ENCODE measurements at regions not wholly inside any gene's neighbourhood (a gene's known extent, or its start where the extent isn't known, plus 50 kb on each side); places are given as distances from the start of the nearest gene placed in this dataset.

DNA sequence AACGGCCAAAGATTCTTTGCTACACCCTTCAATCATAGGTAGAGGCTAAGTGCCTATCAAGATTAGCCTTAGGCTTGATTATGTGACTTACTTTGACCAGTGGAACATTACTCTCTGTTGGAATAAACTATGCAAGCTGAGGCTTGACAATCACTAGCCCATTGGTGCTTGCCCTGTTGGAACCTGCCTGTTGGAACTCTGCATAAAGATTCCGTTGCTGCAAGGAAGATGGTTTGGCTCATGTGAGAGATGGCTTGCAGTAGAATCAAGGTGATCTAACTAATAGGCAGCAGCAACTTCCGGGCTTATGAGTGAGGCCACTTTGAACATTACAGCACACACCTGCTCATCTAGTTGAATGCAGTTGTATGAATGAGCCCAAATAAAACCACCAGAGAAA is 227.7 kb upstream of the TSHZ2 start:
- Histone ChIP-seq H3K36me3 (no peaks in the 10 kb centered on the region), H3K27me3 (no peaks in the 10 kb centered on the region), H3K27ac (no peak overlapping the region), H3K9me3 (no peaks in the 10 kb centered on the region), H3K4me1 (no peaks in the 10 kb centered on the region), H3K4me3 (no peak overlapping the region)
- no peak for DNase-seq (ENCODE audit: low spot score)
- TF ChIP-seq, protein P1, sequence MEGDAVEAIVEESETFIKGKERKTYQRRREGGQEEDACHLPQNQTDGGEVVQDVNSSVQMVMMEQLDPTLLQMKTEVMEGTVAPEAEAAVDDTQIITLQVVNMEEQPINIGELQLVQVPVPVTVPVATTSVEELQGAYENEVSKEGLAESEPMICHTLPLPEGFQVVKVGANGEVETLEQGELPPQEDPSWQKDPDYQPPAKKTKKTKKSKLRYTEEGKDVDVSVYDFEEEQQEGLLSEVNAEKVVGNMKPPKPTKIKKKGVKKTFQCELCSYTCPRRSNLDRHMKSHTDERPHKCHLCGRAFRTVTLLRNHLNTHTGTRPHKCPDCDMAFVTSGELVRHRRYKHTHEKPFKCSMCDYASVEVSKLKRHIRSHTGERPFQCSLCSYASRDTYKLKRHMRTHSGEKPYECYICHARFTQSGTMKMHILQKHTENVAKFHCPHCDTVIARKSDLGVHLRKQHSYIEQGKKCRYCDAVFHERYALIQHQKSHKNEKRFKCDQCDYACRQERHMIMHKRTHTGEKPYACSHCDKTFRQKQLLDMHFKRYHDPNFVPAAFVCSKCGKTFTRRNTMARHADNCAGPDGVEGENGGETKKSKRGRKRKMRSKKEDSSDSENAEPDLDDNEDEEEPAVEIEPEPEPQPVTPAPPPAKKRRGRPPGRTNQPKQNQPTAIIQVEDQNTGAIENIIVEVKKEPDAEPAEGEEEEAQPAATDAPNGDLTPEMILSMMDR (IDR thresholded peaks at IDR 0.05), result no peak

DNA sequence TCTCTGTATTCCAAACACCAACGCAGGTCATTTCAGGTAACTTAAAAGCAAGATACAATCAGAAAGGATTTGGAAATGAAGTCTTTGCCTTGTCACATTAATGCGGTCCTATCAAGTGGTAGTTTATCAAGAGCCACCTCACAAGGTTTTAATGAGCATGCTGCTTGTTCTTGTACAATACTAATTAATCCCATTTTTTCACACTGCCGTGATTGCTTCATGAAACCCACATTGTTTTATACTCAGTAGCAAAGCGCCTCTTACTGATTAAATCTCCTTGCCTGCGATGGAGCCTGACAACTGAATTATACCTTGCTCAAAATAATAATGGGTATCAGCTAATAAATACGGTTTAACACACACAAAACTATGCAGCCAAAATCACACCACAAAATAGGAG is 234.1 kb upstream of the TSHZ2 start:
- no peak for DNase-seq (ENCODE audit: low spot score)
- no peaks in the 10 kb centered on the region for H3K36me3 ChIP-seq
- no peaks in the 10 kb centered on the region for H3K9me3 ChIP-seq
- H3K27ac ChIP-seq, result no peak overlapping the region
- no peaks in the 10 kb centered on the region for H3K27me3 ChIP-seq
- no peaks in the 10 kb centered on the region for H3K4me1 ChIP-seq
- H3K4me3 ChIP-seq, result no peak overlapping the region
- TF ChIP-seq, protein P1 (IDR thresholded peaks at IDR 0.05), result no peak

- Histone ChIP-seq H3K27ac (no peak overlapping the region), H3K4me1 (no peaks in the 10 kb centered on the region), H3K27me3 (no peaks in the 10 kb centered on the region), H3K9me3 (no peaks in the 10 kb centered on the region), H3K4me3 (no peak overlapping the region), H3K36me3 (no peaks in the 10 kb centered on the region)
- no peak for DNase-seq (ENCODE audit: low spot score)
- TF ChIP-seq, protein P1 (IDR thresholded peaks at IDR 0.05), result no peak
Measured at GRCh38 chr20:52736507-52736906, 235.7 kb upstream of the TSHZ2 start.

DNA sequence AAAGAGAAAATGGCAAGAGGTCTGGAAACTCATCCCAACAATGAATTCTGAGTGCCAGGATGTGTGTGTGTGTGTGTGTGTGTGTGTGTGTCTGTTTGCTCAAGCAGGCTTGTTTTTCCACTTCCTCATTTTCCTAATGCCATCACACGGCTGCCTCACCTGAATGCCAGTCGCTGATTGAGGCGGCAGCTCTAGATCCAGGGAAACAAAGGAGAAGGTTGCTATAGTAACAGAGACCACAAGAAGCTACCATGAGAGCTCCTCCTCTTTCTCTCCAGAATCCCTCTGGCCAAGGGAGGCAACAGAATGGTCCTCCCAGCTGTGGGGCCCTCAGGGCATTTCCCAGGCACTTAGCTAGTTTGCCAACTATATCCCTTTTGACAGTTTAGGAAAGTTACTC is 241.1 kb upstream of the TSHZ2 start:
- Histone ChIP-seq H3K27ac (no peak overlapping the region), H3K4me1 (no peaks in the 10 kb centered on the region), H3K36me3 (no peaks in the 10 kb centered on the region), H3K4me3 (no peak overlapping the region), H3K9me3 (peaks cover 0 to 5% of the 10 kb centered on the region in 2 donors), H3K27me3 (no peaks in the 10 kb centered on the region)
- no peak for DNase-seq (ENCODE audit: low spot score)
- TF ChIP-seq, protein P1 (IDR thresholded peaks at IDR 0.05), result no peak

- H3K36me3 ChIP-seq, result no peaks in the 10 kb centered on the region
- TF ChIP-seq, protein P1 (IDR thresholded peaks at IDR 0.05), result no peak
- no peaks in the 10 kb centered on the region for H3K4me1 ChIP-seq
- H3K27me3 ChIP-seq, result no peaks in the 10 kb centered on the region
- H3K9me3 ChIP-seq, result peaks cover 0 to 5% of the 10 kb centered on the region in 2 donors
- H3K27ac ChIP-seq, result no peak overlapping the region
- H3K4me3 ChIP-seq, result no peak overlapping the region
- DNase-seq (ENCODE audit: low spot score), result no peak
Measured at GRCh38 chr20:52727740-52728456, 244.3 kb upstream of the TSHZ2 start.

GRCh38 chr20:52724541-52724940 is 247.6 kb upstream of the TSHZ2 start:
- no peaks in the 10 kb centered on the region for H3K4me1 ChIP-seq
- no peak for DNase-seq (ENCODE audit: low spot score)

More at GRCh38 chr20:52724541-52724940, 247.6 kb upstream of the TSHZ2 start:
- TF ChIP-seq, protein P1 (IDR thresholded peaks at IDR 0.05), result no peak
- H3K36me3 ChIP-seq, result no peaks in the 10 kb centered on the region
- H3K4me3 ChIP-seq, result no peak overlapping the region
- H3K9me3 ChIP-seq, result no peaks in the 10 kb centered on the region
- H3K27me3 ChIP-seq, result no peaks in the 10 kb centered on the region
- H3K27ac ChIP-seq, result no peak overlapping the region
